ENCODE measurements at regions not wholly inside any gene's neighbourhood (a gene's known extent, or its start where the extent isn't known, plus 50 kb on each side); places are given as distances from the start of the nearest gene placed in this dataset.
A peak's percentile ranks its signal among the peaks of the same experiment; 100 is the strongest.

DNA sequence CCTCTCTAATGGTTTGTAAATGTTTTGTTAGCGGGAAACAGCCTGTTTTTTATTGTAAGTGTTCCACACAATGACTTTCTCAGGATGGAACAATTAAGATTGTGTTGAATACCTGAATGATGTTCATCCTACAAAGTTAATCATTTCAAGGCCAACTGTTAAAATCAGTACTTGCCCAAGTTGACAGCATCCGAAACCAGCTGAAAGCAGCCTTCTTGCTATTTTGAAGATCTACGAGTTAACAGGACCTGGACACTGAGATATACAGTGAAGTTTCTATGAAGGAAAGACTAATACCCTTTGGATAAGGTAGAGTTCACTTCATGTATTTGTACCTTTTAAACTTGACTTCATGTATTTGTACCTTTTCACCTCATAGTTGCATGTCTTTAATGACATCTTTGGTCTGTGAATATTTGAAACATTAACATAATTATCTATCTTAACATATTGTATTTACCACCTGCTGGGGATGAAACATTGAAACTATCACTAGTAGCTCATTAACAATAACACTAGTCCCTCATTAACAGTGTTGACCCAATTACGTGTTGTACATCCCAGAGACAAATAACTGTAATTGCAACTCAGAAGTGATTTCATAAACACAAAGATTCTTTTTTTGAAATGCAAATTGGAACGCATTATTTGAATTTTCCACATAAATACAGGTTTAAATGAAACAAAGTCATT is 556.0 kb upstream of the MEX3C start:
- ChIA-PET CTCF (interaction anchor here (1.0 to 1.6 kb wide), 4 partner anchors 9 to 25 kb away, joined by 3 to 5 read pairs (median 4); no protein-coding TSS in a partner anchor), RAD21 (ENCODE audit: unreplicated experiment) (interaction anchor here (1.0 to 1.3 kb wide), 6 partner anchors 8 to 28 kb away, joined by 3 to 4 read pairs (median 4); no protein-coding TSS in a partner anchor)
- in situ Hi-C loops (cut with MboI), result no loop called here

More for the DNA sequence above, 556.0 kb upstream of the MEX3C start:
- Histone ChIP-seq H3K4me2 (ENCODE audit: control insufficient read depth, insufficient read depth) (no peak overlapping the region), H3K79me2 (ENCODE audit: control insufficient read depth, insufficient read depth, low read length) (no peaks in the 10 kb centered on the region), H3K4me1 (ENCODE audit: control insufficient read depth, insufficient read depth, low read length) (no peaks in the 10 kb centered on the region), H3K9ac (ENCODE audit: control insufficient read depth, insufficient read depth, low read length) (no peak overlapping the region), H3K4me3 (no peak overlapping the region), H3K9me3 (replicated peaks; ENCODE audit: control insufficient read depth, insufficient read depth, low read length) (no peaks in the 10 kb centered on the region; the same call in 2 of the 3 replicates), H3K36me3 (ENCODE audit: control insufficient read depth in 2 of 2, insufficient read depth in 2 of 2, low read length in 1 of 2) (no peaks in the 10 kb centered on the region), H4K20me1 (ENCODE audit: control insufficient read depth, insufficient read depth) (no peaks in the 10 kb centered on the region), H2AFZ (ENCODE audit: control insufficient read depth, low read depth, low read length) (no peak overlapping the region), H3K27me3 (replicated peaks in 1 of 2; ENCODE audit: control insufficient read depth in 2 of 2, insufficient read depth in 2 of 2, low read length in 1 of 2) (no peaks in the 10 kb centered on the region), H3K27ac (ENCODE audit: control insufficient read depth, insufficient read depth) (no peak overlapping the region)
- ChIA-PET POLR2A (no interaction called here), SMC1A (ENCODE audit: uncharacterized antibody, unreplicated experiment) (interaction anchor here (1.0 to 4.8 kb wide), 11 partner anchors 9 to 200 kb away, joined by 3 to 32 read pairs (median 5); no protein-coding TSS in a partner anchor)
- no TSS peak for BruUV-seq (replicated peaks)
- TF ChIP-seq ZNF217 (IDR thresholded peaks at IDR 0.05) (peak; percentile 69), BMI1 (IDR thresholded peaks at IDR 0.05; ENCODE audit: borderline replicate concordance) (0 out of 2 replicates have a peak, but pooled peaks have one; percentile 24), EP300 (IDR thresholded peaks at IDR 0.05; ENCODE audit: borderline replicate concordance in 1 of 2, control insufficient read depth in 1 of 2, low read depth in 2 of 2, low read length in 2 of 2) (peak; percentile 26 to 38; a peak in 1 of 4 replicates), TBL1XR1 (IDR thresholded peaks at IDR 0.05; ENCODE audit: low read depth, low read length) (no peak), IKZF1 (conservative IDR thresholded peaks at IDR 0.05) (0 out of 2 replicates have a peak, but pooled peaks have one; percentile 37), RBBP5 (conservative IDR thresholded peaks at IDR 0.05) (no peak), SIN3A (IDR thresholded peaks at IDR 0.05; ENCODE audit: low read depth, low read length) (no peak), MTA2 (IDR thresholded peaks at IDR 0.05; ENCODE audit: low read depth) (peak; percentile 86), DPF2 (IDR thresholded peaks at IDR 0.05) (0 out of 2 replicates have a peak, but pooled peaks have one; percentile 22)
- TF ChIP-seq, protein P1, sequence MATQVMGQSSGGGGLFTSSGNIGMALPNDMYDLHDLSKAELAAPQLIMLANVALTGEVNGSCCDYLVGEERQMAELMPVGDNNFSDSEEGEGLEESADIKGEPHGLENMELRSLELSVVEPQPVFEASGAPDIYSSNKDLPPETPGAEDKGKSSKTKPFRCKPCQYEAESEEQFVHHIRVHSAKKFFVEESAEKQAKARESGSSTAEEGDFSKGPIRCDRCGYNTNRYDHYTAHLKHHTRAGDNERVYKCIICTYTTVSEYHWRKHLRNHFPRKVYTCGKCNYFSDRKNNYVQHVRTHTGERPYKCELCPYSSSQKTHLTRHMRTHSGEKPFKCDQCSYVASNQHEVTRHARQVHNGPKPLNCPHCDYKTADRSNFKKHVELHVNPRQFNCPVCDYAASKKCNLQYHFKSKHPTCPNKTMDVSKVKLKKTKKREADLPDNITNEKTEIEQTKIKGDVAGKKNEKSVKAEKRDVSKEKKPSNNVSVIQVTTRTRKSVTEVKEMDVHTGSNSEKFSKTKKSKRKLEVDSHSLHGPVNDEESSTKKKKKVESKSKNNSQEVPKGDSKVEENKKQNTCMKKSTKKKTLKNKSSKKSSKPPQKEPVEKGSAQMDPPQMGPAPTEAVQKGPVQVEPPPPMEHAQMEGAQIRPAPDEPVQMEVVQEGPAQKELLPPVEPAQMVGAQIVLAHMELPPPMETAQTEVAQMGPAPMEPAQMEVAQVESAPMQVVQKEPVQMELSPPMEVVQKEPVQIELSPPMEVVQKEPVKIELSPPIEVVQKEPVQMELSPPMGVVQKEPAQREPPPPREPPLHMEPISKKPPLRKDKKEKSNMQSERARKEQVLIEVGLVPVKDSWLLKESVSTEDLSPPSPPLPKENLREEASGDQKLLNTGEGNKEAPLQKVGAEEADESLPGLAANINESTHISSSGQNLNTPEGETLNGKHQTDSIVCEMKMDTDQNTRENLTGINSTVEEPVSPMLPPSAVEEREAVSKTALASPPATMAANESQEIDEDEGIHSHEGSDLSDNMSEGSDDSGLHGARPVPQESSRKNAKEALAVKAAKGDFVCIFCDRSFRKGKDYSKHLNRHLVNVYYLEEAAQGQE (IDR thresholded peaks at IDR 0.05; ENCODE audit: low read depth, low read length), result peak; percentile 13; the same call in 1 of the 2 replicates
- no peak for DNase-seq (ENCODE audit: low read depth, low spot score)
- intact Hi-C loops (cut with micrococcal nuclease; ENCODE audit: unreplicated experiment), result no loop called here
- ATAC-seq, result peak; percentile 79
- WGBS (ENCODE audit: insufficient coverage, insufficient replicate concordance, low lambda C conversion rate, missing lambda C conversion rate), result 39% methylated on average over 5 of the region's 5 CpGs
- FAIRE-seq, result peak; percentile 23

Measured in GM12878 (cell line).